H54 (cell line): ENCODE measurements at regions not wholly inside any gene's neighbourhood (a gene's known extent, or its start where the extent isn't known, plus 50 kb on each side); places are given as distances from the start of the nearest gene placed in this dataset.

Experiments used
- DNase-seq: peaks from one replicate; pipeline ENCODE4 v3.0.0; 2011; ENCODE audit warnings: low spot score, mixed read lengths; ENCODE audit not compliant: insufficient read length
- FAIRE-seq: peaks from 3 replicates; lab custom pipeline; 2011; peaks lifted over from hg19 to GRCh38; lab: Jason Lieb, UNC
- POLR2A ChIP-seq: IDR thresholded peaks from 2 replicates; pipeline ENCODE4 v1.6.1; 2011; ENCODE audit warnings: low read depth, mild to moderate bottlenecking, low read length

- no peak for TF ChIP-seq POLR2A
- no peak for FAIRE-seq
- no peak for DNase-seq
These were observed 66.7 kb upstream of the EZH2 start for GRCh38 chr7:148950806-148951205.

- DNase-seq (no peak), FAIRE-seq (peak; percentile 20)
- no peak for TF ChIP-seq POLR2A
These were observed 61.1 kb upstream of the EZH2 start for GRCh38 chr7:148944935-148945934.

DNA sequence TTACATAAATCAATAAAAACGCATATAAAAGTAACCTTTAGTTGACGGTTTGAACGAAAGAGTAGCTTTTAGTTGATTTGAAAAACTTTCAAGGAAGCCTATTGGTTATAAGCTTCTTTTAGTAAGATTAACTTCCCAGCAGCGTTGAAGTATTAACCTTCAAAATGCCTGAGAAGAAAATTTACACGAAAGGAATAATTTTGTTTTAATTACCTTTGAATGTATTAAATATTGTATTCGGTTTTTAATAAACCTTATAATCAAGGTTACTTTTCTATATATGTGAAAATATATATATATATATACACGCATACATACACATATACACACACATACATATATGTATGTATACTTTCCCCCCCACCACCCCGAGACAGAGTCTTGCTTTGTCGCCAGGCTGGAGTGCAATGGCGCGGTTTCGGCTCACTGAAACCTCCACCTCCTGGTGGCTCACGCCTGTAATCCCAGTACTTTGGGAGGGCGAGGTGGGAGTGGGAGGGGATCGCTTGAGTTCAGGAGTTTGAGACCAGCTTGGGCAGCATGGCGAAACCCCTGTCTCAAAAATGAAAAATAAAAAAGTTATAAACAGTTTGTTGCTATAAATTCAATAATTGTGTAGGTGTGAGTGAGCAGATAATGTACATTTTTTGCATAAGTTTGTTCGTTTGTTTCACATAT lies 57.6 kb upstream of the EZH2 start:
- no peak for FAIRE-seq
- no peak for TF ChIP-seq POLR2A
- DNase-seq, result no peak

DNA sequence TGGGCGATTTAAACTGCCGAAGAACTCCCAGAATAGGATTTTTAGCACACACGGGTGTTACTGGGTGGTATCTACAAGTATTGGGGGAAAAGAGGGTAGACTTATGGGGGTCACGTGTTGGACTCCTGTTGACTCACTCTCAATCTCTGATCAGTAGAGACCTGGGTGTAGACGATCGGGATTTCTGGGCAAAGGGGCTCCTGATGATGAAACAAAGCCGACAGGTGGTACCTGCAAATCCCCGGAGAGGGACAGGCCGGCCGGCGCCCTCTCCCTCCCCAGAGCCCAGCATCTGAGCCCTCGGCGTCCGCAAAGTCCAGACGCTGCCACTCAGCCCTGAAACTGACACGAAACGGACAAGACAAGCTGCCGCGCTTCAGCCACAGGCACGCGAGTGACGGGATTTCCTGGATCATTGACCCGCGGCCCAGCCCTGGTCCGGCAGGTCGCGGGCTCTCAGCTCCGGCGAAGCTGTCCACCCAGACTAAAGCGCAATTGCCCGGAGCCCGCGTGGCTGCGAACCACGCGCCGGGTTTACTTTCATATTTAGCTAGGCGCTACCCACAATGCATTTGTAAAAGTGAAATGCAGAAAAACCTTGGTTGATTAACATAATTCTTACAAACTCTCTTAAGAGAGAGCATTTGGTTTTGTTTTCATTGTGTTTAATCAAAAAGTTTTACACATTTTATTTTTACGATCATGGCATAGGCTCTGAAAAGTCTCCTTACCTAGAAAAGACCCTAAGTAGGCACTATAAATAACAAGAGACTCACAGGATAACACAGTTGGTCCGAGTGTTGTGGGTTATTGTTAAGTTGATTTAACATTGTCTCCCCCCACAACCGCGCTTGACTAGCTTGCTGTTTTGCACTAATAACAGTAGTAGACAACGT lies 56.9 kb upstream of the EZH2 start:
- FAIRE-seq (peak; percentile 60), DNase-seq (peak; percentile 52)
- peak; percentile 36; the same call in 1 of the 2 replicates for TF ChIP-seq POLR2A

DNA sequence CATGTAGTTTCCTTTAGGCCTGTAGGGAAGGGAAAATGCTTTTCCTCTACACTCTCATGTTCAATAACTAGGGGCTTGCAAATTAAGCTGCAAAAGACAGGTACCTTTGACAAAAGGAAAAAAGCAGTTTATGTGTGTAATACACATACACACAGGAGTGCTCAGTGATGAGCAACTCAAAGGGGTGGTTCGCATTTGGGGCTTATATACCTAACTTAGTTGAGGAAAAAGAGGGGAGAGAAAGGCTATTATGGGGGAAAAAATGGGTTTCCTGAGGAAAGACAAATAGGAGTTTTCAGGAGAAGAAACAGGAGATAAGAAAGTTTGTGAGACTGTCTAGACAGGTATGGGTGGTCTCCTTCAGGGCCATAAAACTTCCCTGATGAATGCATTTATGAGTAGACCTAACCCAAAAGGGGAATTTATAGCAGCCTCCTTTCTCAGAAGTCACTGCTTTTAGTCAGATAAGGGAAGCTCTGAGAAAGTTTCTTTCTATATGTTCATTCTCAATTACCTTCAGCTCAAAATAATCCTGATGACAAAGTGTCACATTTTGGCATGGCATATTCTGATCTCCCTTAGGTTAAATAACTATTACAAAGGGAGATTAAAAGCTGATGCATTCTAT lies 55.2 kb upstream of the EZH2 start:
- no peak for TF ChIP-seq POLR2A
- FAIRE-seq (no peak), DNase-seq (no peak)

- no peak for DNase-seq
- TF ChIP-seq POLR2A, result no peak
- FAIRE-seq, result no peak
These were observed 51.4 kb upstream of the EZH2 start for GRCh38 chr7:148935451-148935850.
